K562 (cell line): ENCODE measurements at regions not wholly inside any gene's neighbourhood (a gene's known extent, or its start where the extent isn't known, plus 50 kb on each side); places are given as distances from the start of the nearest gene placed in this dataset.

Experiments
- GABPA ChIP-seq: fragments of 200-800 bp; sonication (Bioruptor generic); conservative IDR thresholded peaks from 2 replicates; pipeline ENCODE4 v1.6.1; 2016; ENCODE audit warnings: low read depth, missing genetic modification characterization, missing compliant biosample characterization
- ZNF232 ChIP-seq: sonication (generic); formaldehyde crosslinking; IDR thresholded peaks from 2 replicates; pipeline ENCODE4 v1.8.0; 2022; ENCODE audit warnings: mild to moderate bottlenecking, missing genetic modification reagents
- TF ChIP-seq, protein P1 (sequence below): sonication (generic); formaldehyde crosslinking; IDR thresholded peaks from 2 replicates; pipeline ENCODE4 v1.8.1; 2022; ENCODE audit warnings: missing genetic modification reagents
- TF ChIP-seq, protein P2 (sequence below): fragments of 250-450 bp; sonication (Bioruptor Pico); IDR thresholded peaks from 2 replicates; pipeline ENCODE4 v1.5.0; 2020; ENCODE audit warnings: mild to moderate bottlenecking

DNA sequence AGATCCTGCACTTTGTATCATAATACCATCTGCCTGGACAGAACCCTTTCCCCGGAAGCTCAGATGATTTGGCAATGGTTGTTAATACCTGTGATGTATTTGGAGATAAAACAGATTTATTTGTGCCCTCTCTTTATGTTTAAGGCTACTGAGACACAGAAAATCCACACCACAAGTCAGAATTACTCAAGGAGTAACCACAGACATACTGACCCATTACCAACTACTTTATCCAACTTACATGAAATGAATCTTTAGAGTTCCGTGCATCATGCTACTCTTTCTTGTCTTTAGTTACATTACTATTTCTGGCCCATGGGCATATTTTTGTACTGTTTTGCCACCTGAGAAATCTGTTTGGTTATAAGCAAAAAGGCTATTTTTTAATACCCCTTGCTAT, 384.0 kb downstream of the STK39 start:
- TF ChIP-seq GABPA (tag): no peak
- TF ChIP-seq, protein P1, sequence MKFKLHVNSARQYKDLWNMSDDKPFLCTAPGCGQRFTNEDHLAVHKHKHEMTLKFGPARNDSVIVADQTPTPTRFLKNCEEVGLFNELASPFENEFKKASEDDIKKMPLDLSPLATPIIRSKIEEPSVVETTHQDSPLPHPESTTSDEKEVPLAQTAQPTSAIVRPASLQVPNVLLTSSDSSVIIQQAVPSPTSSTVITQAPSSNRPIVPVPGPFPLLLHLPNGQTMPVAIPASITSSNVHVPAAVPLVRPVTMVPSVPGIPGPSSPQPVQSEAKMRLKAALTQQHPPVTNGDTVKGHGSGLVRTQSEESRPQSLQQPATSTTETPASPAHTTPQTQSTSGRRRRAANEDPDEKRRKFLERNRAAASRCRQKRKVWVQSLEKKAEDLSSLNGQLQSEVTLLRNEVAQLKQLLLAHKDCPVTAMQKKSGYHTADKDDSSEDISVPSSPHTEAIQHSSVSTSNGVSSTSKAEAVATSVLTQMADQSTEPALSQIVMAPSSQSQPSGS (CRISPR knock-in tag): no peak
- no peak for TF ChIP-seq ZNF232
- TF ChIP-seq, protein P2, sequence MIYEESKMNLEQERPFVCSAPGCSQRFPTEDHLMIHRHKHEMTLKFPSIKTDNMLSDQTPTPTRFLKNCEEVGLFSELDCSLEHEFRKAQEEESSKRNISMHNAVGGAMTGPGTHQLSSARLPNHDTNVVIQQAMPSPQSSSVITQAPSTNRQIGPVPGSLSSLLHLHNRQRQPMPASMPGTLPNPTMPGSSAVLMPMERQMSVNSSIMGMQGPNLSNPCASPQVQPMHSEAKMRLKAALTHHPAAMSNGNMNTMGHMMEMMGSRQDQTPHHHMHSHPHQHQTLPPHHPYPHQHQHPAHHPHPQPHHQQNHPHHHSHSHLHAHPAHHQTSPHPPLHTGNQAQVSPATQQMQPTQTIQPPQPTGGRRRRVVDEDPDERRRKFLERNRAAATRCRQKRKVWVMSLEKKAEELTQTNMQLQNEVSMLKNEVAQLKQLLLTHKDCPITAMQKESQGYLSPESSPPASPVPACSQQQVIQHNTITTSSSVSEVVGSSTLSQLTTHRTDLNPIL: no peak
